HFF-Myc (cell line): ENCODE measurements at regions not wholly inside any gene's neighbourhood (a gene's known extent, or its start where the extent isn't known, plus 50 kb on each side); places are given as distances from the start of the nearest gene placed in this dataset.

Experiments
- DNase-seq: peaks from one replicate; pipeline ENCODE4 v3.0.0-alpha.2; 2011; ENCODE audit warnings: low read depth; ENCODE audit errors: extremely low read depth
- H3K4me3 ChIP-seq: replicated peaks from 2 replicates; pipeline ENCODE4 v1.5.1; 2011; ENCODE audit warnings: low read depth, mild to moderate bottlenecking, control low read depth, low read length
- CTCF ChIP-seq: IDR thresholded peaks from 2 replicates; pipeline ENCODE4 v1.5.1; 2012; ENCODE audit warnings: mild to moderate bottlenecking, low read depth, low read length, control low read depth; ENCODE audit errors: missing control alignments

- TF ChIP-seq CTCF, result no peak
- DNase-seq, result no peak
- H3K4me3 ChIP-seq, result no peak overlapping the region
Measured at GRCh38 chr4:1463927-1464540, 57.8 kb upstream of the NKX1-1 start.

- no peak for TF ChIP-seq CTCF
Measured at GRCh38 chr4:1463088-1463926, 57.1 kb upstream of the NKX1-1 start.

GRCh38 chr4:1462768-1463075, 56.5 kb upstream of the NKX1-1 start:
- no peak for DNase-seq

More at GRCh38 chr4:1463088-1463926, 57.1 kb upstream of the NKX1-1 start:
- no peak overlapping the region for H3K4me3 ChIP-seq
- peak; percentile 15 for DNase-seq

GRCh38 chr4:1462009-1462767, 55.9 kb upstream of the NKX1-1 start:
- no peak for DNase-seq
- no peak for TF ChIP-seq CTCF
- H3K4me3 ChIP-seq, result no peak overlapping the region

More at GRCh38 chr4:1462768-1463075, 56.5 kb upstream of the NKX1-1 start:
- no peak for TF ChIP-seq CTCF
- no peak overlapping the region for H3K4me3 ChIP-seq

- no peak for TF ChIP-seq CTCF
- DNase-seq, result no peak
- H3K4me3 ChIP-seq, result no peak overlapping the region
Measured at GRCh38 chr4:1460967-1461868, 55.0 kb upstream of the NKX1-1 start.
